Fibroblast of villous mesenchyme (primary cell): ENCODE measurements at regions not wholly inside any gene's neighbourhood (a gene's known extent, or its start where the extent isn't known, plus 50 kb on each side); places are given as distances from the start of the nearest gene placed in this dataset.

ENCODE experiments used
- DNase-seq: peaks from one replicate; pipeline ENCODE4 v3.0.0-alpha.2; 2010; ENCODE audit warnings: low read depth
- H3K4me3 ChIP-seq: 2 replicates; pipeline ENCODE4 v1.5.1; 2011; ENCODE audit warnings: low read depth, mild to moderate bottlenecking, low read length
- CTCF ChIP-seq: IDR thresholded peaks from 2 replicates; pipeline ENCODE4 v1.5.1; 2012; ENCODE audit warnings: low read depth, mild to moderate bottlenecking, low read length; ENCODE audit not compliant: insufficient read depth

- H3K4me3 ChIP-seq, result no peak overlapping the region
- no peak for TF ChIP-seq CTCF
- DNase-seq, result no peak
These were observed 80.9 kb upstream of the GALNT5 start for GRCh38 chr2:157176602-157177001.

- no peak for TF ChIP-seq CTCF
- H3K4me3 ChIP-seq, result no peak overlapping the region
- DNase-seq, result no peak
These were observed 78.6 kb upstream of the GALNT5 start for GRCh38 chr2:157178874-157179273.

- TF ChIP-seq CTCF, result no peak
- H3K4me3 ChIP-seq, result no peak overlapping the region
- no peak for DNase-seq
These were observed 78.0 kb upstream of the GALNT5 start for GRCh38 chr2:157179324-157180105.

- no peak for TF ChIP-seq CTCF
- no peak overlapping the region for H3K4me3 ChIP-seq
- DNase-seq, result peak; percentile 16
These were observed 77.1 kb upstream of the GALNT5 start for GRCh38 chr2:157180359-157180758.

- no peak for TF ChIP-seq CTCF
- DNase-seq, result peak; percentile 81
- no peak overlapping the region for H3K4me3 ChIP-seq
These were observed 76.3 kb upstream of the GALNT5 start for GRCh38 chr2:157181234-157181633.

- peak; percentile 17 for DNase-seq
These were observed 75.2 kb upstream of the GALNT5 start for GRCh38 chr2:157182204-157182709.

More at GRCh38 chr2:157182204-157182709, 75.2 kb upstream of the GALNT5 start:
- TF ChIP-seq CTCF, result no peak
- no peak overlapping the region for H3K4me3 ChIP-seq
